ENCODE measurements at regions not wholly inside any gene's neighbourhood (a gene's known extent, or its start where the extent isn't known, plus 50 kb on each side); places are given as distances from the start of the nearest gene placed in this dataset.

DNA sequence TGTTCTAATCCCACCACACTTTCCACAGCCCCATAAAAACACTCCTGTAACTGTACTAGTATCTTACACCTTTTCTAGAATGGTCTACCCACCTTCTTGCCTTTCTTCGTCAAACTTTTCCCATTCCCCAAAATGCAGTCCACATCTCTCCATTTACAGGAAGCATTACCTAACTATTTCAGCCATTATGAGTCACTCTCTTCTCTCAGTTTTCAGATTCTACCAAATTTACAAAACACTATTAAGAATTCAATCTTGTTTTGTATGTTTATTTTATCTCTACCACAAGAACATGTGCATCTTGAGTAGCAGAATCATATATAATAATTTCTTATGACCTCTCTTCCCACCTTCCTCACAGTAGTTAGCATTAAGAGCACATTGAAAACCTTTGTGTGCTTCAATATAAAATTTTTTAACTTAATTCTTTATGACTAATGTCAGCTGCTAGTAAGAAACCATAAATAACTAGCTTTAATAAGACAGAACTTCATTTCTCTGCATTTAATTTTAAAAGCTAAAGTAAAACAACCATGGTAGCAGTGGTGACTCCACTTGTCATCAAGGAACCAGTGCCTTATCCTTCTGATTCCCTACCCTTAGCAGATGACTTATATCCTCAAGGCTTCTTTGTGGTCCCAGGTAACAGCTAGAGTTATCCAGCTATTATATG lies 56.6 kb upstream of the MAP2 start:
- DNase-seq (ENCODE audit: low read depth): no peak
- no peak overlapping the region for H3K4me3 ChIP-seq (ENCODE audit: low read depth, low read length)

DNA sequence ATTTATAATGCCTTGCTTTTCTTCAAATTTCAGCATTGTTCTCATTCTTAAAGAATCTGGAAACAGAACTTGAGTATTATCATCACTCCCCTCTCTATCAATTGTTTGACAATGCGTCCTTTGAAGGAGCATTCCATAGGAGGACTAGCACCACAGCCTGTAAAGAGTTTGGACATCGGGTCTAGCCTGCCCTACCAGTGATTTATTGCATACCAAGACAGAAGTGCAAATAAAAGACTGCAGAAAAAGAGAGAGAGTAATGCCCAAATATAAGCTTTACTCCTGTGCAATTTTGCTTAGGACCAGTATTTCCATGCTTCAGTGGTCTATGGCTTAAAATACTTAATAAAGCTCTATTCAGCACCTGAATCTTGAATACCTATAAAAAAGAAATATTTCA lies 55.4 kb upstream of the MAP2 start:
- DNase-seq (ENCODE audit: low read depth): no peak
- H3K4me3 ChIP-seq (ENCODE audit: low read depth, low read length): no peak overlapping the region

DNA sequence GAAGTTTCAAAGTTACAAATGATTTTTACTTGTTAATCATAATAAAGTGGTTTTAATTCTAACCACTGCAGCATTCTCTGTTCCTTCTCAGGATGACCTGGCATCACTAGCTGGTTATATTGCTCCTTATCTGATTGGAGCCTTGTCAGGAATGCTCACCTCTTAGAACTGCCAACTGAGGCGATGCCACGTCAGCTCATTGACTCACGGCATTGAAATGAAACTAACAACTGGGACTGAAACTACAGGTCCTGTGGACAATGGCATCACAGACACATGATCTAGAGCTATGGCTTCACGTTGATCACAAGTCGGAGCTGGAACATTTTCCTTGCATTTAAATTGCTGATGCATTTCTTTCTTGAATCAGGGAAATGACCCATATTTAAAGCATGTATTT lies 54.9 kb upstream of the MAP2 start:
- no peak overlapping the region for H3K4me3 ChIP-seq (ENCODE audit: low read depth, low read length)
- peak; percentile 71 for DNase-seq (ENCODE audit: low read depth)

DNA sequence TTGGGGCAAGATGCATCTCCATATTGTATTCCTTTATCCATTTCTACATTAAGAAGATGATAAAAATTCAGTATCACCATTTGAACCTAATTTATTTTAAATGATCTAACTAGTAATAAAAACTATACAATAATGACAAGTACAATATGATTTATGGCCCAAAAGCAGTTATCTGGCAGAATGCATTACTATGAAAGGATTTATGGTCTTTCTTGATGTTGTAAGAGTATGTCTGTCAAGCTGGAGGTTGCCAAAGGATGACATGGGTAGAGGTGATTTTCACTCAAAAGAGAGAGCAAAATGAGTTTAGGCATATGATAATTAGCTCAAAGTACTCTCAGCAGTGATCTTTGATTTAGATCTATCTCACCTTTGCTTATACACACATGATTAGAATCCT lies 54.2 kb upstream of the MAP2 start:
- H3K4me3 ChIP-seq (ENCODE audit: low read depth, low read length): no peak overlapping the region
- no peak for DNase-seq (ENCODE audit: low read depth)

DNA sequence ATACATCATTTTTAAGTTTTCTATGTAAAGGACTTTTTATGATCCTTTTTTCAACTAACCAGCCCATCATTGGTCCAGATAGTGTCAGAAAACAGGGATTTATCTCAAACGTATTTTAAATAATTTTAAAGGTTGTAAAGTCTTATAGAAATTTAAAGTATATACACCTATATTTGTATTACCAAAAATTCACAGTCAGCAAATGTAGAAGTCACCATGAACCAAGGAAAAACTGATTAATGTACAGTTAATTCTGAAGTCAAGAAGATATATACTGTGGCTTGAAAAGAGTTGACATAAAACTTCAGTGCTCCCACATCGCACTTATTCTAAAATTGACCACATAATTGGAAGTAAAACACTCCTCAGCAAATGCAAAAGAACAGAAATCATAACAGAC lies 52.4 kb upstream of the MAP2 start:
- DNase-seq (ENCODE audit: low read depth): no peak
- H3K4me3 ChIP-seq (ENCODE audit: low read depth, low read length): no peak overlapping the region

All from skeletal muscle cell (primary cell).